Left hindlimb (tissue), 1 donor: ENCODE measurements at regions not wholly inside any gene's neighbourhood (a gene's known extent, or its start where the extent isn't known, plus 50 kb on each side); places are given as distances from the start of the nearest gene placed in this dataset.

Source experiments
- DNase-seq: peaks from one replicate; pipeline ENCODE4 v3.0.0-alpha.2; 2018

DNA sequence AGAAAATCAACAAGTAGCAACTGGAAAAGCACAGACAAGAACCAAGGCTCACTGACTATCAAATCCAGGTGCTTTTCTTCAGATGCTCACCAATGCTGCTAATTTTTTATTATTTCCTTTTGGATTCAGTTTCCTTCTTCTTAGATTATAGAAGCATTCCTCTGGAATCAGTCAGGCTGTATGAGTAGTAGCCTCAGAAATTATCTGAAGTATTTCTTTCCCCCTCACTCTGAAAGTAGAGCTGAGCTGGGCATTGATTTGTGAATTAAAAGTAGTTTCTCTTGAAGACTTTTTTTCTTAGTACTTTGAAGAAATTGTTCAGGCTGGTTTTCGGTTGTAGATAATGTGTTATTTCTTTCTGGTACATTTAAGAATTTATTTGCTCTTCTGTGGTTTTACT is 273.7 kb downstream of the NOL4 start:
- DNase-seq = no peak

DNA sequence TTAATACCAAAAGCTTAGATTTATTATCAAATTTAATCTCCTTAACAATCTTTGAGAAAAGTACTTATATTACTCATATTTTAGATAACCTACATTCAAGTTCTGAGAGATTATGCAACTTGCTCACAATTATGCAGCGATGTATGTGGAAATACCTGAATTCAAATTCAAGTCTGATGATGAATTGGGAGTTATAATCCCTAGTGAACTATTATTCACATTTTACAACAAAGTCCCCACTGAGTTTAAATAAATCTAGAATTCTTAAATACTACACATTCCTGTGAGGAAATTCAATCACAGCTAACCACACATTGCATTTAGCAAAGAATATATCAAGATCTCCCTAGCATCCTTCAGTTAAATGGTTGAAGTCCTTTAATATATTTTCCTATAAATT is 278.4 kb downstream of the NOL4 start:
- no peak for DNase-seq

- DNase-seq = no peak
Observed at GRCh38 chr18:33944493-33944892, 280.2 kb downstream of the NOL4 start.

- DNase-seq = no peak
Observed at GRCh38 chr18:33937270-33937816, 287.4 kb downstream of the NOL4 start.

DNA sequence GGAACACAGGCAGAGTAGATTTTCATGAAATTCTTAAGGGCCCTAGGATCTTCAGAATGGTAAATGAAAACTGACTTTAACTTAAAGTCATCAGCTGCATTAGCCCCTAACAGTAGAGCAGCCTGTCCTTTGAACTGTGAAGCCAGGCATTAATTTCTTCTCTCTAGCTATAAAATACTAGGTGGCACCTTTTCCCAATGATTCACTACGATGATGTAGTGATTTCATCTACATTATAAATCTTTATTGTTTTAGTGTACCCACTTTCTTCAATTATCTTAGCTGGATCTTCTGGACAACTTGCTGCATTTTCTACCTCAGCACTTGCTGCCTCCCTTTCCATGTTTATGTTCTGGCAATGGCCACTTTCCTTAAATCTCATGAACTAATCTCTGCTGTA is 290.5 kb downstream of the NOL4 start:
- DNase-seq = no peak

GRCh38 chr18:33928231-33928630 is 296.5 kb downstream of the NOL4 start:
- DNase-seq = no peak

DNA sequence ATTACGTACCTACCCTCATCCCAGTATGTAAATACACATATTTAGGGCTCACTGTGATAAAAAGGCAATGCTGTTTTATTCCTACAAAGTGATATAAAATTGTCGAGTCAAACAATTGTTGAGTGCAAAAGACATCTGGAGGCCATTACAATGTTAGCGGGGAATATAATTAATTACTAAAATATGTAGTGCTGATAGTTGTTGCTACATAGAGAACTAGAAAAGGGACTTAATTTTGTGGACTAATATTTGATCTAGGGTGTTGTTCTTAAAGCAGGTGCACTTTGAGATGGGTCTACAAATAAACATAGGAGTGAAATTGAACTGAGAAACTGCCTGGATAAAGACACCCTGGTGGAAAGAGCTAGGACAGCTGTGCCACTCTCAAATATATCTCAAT is 300.1 kb downstream of the NOL4 start:
- DNase-seq = no peak

GRCh38 chr18:33923980-33924379 is 300.7 kb downstream of the NOL4 start:
- DNase-seq = no peak

DNA sequence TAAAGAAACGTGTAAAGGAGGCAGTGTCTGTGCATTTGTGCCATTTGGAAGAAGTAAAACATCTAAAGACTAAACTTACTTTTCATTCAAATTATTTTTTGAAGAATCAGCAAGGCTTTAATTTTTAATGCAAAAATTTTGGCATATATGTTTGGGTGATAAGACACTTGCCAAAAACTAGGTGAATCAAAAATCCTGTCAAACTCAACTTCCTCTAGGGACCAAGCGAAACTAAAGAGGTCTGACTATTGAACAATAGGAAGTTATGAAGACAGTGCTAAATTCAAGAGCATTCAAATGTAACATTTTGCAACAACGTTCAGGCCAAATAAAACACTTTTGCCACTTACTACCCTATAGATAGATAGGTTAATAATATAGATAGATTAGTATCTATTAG is 306.1 kb downstream of the NOL4 start:
- DNase-seq = no peak

DNA sequence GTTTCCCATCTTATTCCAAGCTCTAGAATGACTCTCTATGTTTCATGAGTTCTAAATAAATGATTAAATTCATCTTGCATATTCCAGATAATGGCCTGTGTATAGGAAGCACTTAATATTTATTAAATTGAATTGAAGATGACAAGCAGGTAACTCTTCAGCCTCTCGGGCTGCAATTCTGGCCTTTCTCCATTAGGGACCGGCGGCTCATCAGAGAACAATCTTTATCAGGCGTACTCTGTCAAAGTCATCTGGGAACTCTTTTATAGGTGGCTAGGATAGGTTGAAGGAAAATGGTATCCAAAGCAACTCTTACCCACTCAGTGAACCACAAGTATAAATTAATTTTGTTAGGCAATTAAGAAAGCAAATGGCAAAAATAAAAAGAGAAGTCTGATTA is 308.5 kb downstream of the NOL4 start:
- no peak for DNase-seq

- DNase-seq = no peak
Observed at GRCh38 chr18:33914399-33914798, 310.3 kb downstream of the NOL4 start.

DNA sequence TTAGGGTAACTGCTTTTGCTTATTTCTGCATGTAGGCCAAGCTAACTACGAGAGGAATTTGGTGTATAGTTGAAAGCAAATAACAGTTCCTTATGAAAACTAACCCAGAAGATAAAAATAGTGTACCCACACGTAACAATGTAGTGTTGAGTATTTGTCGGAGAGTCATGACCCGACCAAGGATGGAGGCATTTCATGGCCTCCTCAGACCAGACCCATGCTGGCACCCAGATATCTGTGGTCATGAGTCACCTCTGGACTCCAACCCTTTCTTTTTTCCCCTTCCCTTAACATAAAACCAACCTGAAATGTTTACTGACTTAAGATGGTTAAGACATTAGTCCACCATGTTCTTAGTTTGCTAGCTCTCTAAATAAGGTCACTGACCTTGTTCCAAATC is 318.7 kb downstream of the NOL4 start:
- DNase-seq = no peak

- no peak for DNase-seq
Observed at GRCh38 chr18:33901894-33902512, 322.7 kb downstream of the NOL4 start.

GRCh38 chr18:33900638-33901037 is 322.6 kb downstream of the ASXL3 start:
- no peak for DNase-seq

- DNase-seq = no peak
Observed at GRCh38 chr18:33898427-33898826, 320.4 kb downstream of the ASXL3 start.

- no peak for DNase-seq
Observed at GRCh38 chr18:33878213-33878612, 300.2 kb downstream of the ASXL3 start.

- DNase-seq = no peak
Observed at GRCh38 chr18:33875029-33875565, 297.1 kb downstream of the ASXL3 start.

DNA sequence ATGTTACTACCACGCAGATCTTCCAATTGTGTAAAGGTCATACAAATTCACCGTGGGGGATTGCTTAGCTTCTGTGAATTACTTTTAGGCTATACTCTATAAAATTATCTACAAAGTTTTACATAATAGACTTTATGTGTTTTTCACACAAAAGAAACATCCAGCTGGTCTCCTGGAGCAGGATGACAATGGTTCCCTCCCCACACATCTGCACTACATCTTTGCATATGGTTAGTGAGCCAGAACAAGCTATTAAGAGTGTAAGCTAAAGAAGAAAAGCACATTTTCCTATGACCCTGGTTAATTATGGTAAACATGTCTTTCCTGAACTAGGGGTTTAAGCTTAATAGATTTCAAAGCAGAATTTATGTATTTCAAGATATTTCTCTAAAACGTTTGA is 295.1 kb downstream of the ASXL3 start:
- no peak for DNase-seq

DNA sequence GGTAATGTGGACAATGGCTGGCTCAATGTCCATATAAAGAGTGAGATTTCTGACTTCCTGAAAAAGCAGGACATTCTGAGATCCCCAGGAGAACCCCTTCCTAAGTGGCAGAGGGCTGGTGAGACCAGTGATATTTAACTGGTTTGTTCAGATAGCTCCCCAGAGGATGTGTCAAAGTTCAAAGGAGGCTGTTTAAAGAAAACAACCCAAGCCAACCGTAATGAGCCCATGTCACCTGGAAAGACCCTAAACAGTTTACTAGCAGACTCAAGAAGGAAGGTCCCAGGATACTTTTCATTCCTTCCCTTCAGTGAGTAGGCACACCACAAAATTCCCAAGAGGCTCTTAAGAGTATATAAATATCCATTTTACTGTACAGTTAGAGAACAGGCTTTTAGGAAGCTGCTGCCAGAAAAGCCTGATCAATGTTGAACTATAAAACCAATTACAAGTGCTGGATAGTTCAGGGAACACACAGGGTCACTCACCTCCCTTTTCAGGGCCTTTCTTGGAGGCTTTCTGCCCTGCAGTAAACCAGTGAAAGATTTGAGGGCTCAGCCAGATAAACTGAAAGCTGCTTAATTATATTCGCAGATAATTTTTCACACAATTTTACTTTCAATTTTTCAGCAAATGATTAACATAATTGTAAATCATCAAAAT is 293.5 kb downstream of the ASXL3 start:
- no peak for DNase-seq

GRCh38 chr18:33870059-33870458 is 292.0 kb downstream of the ASXL3 start:
- no peak for DNase-seq

- DNase-seq = no peak
Observed at GRCh38 chr18:33866386-33866785, 288.4 kb downstream of the ASXL3 start.

DNA sequence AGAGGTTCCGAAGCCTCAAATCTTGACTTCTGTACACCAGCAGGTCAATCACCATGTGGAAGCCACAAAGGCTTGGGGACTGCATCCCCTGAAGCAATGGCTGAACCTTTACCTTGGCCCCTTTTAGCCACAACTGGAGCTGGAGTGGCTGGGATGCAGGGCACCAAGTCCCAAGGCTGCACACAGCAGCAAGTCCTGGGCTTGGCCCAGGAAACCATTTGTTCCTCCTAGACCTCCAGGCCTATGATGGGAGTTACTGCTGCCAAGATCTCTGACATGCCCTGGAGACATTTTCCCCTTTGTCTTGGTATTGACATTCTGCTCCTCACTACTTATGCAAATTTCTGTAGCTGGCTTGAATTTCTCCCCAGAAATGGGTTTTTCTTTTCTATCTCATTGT is 285.9 kb downstream of the ASXL3 start:
- DNase-seq = no peak

GRCh38 chr18:33854827-33855139 is 276.8 kb downstream of the ASXL3 start:
- no peak for DNase-seq

- DNase-seq = no peak
Observed at GRCh38 chr18:33854086-33854826, 276.2 kb downstream of the ASXL3 start.
